CD4-positive, CD25-positive, alpha-beta regulatory T cell (primary cell): ENCODE measurements at regions not wholly inside any gene's neighbourhood (a gene's known extent, or its start where the extent isn't known, plus 50 kb on each side); places are given as distances from the start of the nearest gene placed in this dataset.
A peak's percentile ranks its signal among the peaks of the same experiment; 100 is the strongest.

Experiments used
- ATAC-seq, 2 donors: fragments of 150-1000 bp; cut with Tn5 transposase; one replicate each; pipeline ENCODE4 v1.10.0; 2021; ENCODE audit warnings: low read depth in 2 of 2, moderate number of reproducible peaks in 2 of 2, moderate library complexity in 1 of 2
- DNase-seq, 3 donors: peaks; one replicate each; pipeline versions ENCODE4 v3.0.0 to v3.0.0-alpha.2; 2012 to 2022; ENCODE audit warnings: mixed read lengths in 1 of 3
- H3K27ac ChIP-seq: one replicate; pipeline ENCODE4 v1.7.0; 2013; ENCODE audit warnings: mild to moderate bottlenecking, low read length; ENCODE audit not compliant: insufficient read depth, poor library complexity, severe bottlenecking
- H3K27me3 ChIP-seq: one replicate; pipeline ENCODE4 v1.7.0; 2013; ENCODE audit warnings: low read length; ENCODE audit not compliant: control insufficient read depth, insufficient read depth
- H3K36me3 ChIP-seq: one replicate; pipeline ENCODE4 v1.7.0; 2013; ENCODE audit warnings: mild to moderate bottlenecking, low read length, moderate library complexity; ENCODE audit not compliant: control insufficient read depth, insufficient read depth
- H3K4me1 ChIP-seq: 2 replicates; pipeline ENCODE4 v1.7.0; 2013; ENCODE audit warnings: mild to moderate bottlenecking, low read length; ENCODE audit not compliant: insufficient read depth, control insufficient read depth, poor library complexity, severe bottlenecking
- H3K4me3 ChIP-seq: one replicate; pipeline ENCODE4 v1.7.0; 2013; ENCODE audit warnings: low read depth, mild to moderate bottlenecking, low read length, moderate library complexity
- H3K9me3 ChIP-seq, 2 experiments: 1 replicate in 1 of 2; 2 replicates in 1 of 2; pipeline ENCODE4 v1.7.0; 2013; ENCODE audit warnings: low read length in 2 of 2, mild to moderate bottlenecking in 1 of 2, moderate library complexity in 1 of 2; ENCODE audit not compliant: control insufficient read depth in 2 of 2
- H3K27ac Mint-ChIP-seq, 3 donors: one replicate each; pipeline ENCODE4 v1.8.0; 2020 to 2022; ENCODE audit warnings: mild to moderate bottlenecking in 3 of 3, mixed read lengths in 3 of 3, moderate library complexity in 2 of 3
- H3K27me3 Mint-ChIP-seq: one replicate; pipeline ENCODE4 v1.8.0; 2022; ENCODE audit warnings: mild to moderate bottlenecking, mixed read lengths
- H3K36me3 Mint-ChIP-seq: one replicate; pipeline ENCODE4 v1.8.0; 2020; ENCODE audit warnings: mixed read lengths
- H3K4me1 Mint-ChIP-seq, 4 donors: one replicate each; pipeline ENCODE4 v1.8.0; 2020 to 2022; ENCODE audit warnings: mixed read lengths in 4 of 4, mild to moderate bottlenecking in 1 of 4
- H3K4me3 Mint-ChIP-seq, 4 donors: one replicate each; pipeline ENCODE4 v1.8.0; 2020 to 2022; ENCODE audit warnings: mild to moderate bottlenecking in 4 of 4, mixed read lengths in 4 of 4, moderate library complexity in 3 of 4
- H3K9me3 Mint-ChIP-seq, 7 donors: one replicate each; pipeline ENCODE4 v1.8.0; 2020 to 2022; ENCODE audit warnings: mixed read lengths in 7 of 7, mild to moderate bottlenecking in 3 of 7, moderate library complexity in 2 of 7

DNA sequence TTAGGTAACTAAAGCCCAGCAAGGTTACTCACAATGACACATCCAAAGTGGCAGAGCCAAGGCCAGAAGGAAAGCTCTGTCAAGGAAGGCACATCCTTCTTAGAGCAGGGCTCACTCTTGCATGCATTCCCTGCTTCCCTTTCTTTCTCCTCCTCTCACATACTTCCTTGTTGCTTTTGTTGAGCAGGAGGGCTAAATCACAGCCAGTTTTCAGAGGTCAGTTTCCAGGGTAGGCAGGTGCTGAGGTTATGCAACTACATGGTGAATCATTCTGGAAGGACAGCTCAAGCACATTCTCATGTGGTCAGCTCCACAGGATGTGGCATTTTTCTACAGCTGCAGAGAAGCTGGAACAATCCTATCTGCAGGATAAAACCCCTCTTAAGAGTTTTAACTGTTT lies 275.6 kb downstream of the ZNF621 start:
- H3K9me3 ChIP-seq = no peaks in the 10 kb centered on the region
- H3K36me3 ChIP-seq = no peaks in the 10 kb centered on the region
- DNase-seq (no peak), ATAC-seq (no peak)
- Mint-ChIP-seq H3K9me3 (peaks cover 0 to 14% (median 6%) of the 10 kb centered on the region in 7 donors), H3K27ac (no peak overlapping the region), H3K36me3 (no peaks in the 10 kb centered on the region), H3K4me1 (no peaks in the 10 kb centered on the region), H3K4me3 (no peak overlapping the region), H3K27me3 (peaks cover 15% of the 10 kb centered on the region)
- no peaks in the 10 kb centered on the region for H3K4me1 ChIP-seq
- H3K27ac ChIP-seq = no peak overlapping the region
- no peak overlapping the region for H3K4me3 ChIP-seq
- H3K27me3 ChIP-seq = peaks cover 2% of the 10 kb centered on the region

DNA sequence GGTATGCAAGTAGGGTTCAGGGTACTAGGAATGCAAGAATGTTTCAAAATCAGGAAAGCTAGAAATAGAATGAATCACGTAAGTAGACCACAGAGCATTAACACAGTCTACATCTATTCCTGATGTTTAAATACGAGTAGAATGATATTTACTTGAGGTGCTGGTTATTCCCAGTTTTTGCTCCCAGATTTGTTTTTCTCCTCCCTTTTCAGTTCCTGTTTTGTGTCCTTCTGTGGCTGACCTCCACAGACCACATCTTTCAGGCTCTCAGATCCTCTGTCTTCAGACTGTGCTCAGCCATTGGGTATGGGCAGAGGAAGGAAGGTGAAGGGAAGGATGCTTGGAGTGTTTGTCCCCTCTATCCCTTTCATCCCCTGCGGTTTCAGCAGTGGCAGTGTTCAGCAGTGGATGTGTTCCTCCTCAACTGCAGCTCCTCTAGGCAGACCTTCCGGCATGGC lies 276.6 kb downstream of the ZNF621 start:
- Mint-ChIP-seq H3K27me3 (peaks cover 8% of the 10 kb centered on the region), H3K27ac (peak overlapping the region in 1 of 3 donors; percentile 34), H3K4me3 (no peak overlapping the region), H3K9me3 (peaks cover 0 to 14% (median 6%) of the 10 kb centered on the region in 7 donors), H3K36me3 (no peaks in the 10 kb centered on the region), H3K4me1 (no peaks in the 10 kb centered on the region)
- H3K27ac ChIP-seq = no peak overlapping the region
- ATAC-seq (no peak), DNase-seq (no peak)
- H3K9me3 ChIP-seq = no peaks in the 10 kb centered on the region
- no peaks in the 10 kb centered on the region for H3K27me3 ChIP-seq
- H3K4me1 ChIP-seq = no peaks in the 10 kb centered on the region
- H3K36me3 ChIP-seq = no peaks in the 10 kb centered on the region
- H3K4me3 ChIP-seq = no peak overlapping the region

DNA sequence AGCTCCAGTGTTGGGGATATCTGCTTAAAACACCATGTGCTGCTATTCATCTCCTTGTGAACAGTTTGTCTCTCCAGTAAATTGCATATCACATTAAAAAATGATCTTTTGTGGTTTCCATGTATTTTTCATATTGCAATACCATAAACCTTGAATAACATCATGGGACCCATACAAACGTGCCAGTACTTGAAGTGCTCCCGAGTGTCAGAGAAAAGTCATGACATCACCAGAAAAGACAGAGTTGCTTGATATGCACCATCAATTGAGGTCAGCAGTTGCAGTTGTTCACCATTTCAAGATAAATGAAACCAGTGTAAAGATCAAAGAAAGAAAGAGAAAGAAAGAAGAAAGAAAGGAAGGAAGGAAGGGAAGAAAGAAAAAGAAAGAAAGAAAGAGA lies 278.6 kb downstream of the ZNF621 start:
- H3K9me3 Mint-ChIP-seq = peaks cover 0 to 14% (median 8%) of the 10 kb centered on the region in 7 donors
- no peak overlapping the region for H3K27ac ChIP-seq
- ATAC-seq = no peak
- DNase-seq = no peak
- H3K4me3 ChIP-seq = no peak overlapping the region
- no peaks in the 10 kb centered on the region for H3K4me1 ChIP-seq
- H3K27me3 ChIP-seq = no peaks in the 10 kb centered on the region
- H3K4me1 Mint-ChIP-seq = no peaks in the 10 kb centered on the region
- no peaks in the 10 kb centered on the region for H3K36me3 Mint-ChIP-seq
- peaks cover 5% of the 10 kb centered on the region for H3K27me3 Mint-ChIP-seq
- H3K27ac Mint-ChIP-seq = no peak overlapping the region
- H3K36me3 ChIP-seq = no peaks in the 10 kb centered on the region
- H3K9me3 ChIP-seq = no peaks in the 10 kb centered on the region
- H3K4me3 Mint-ChIP-seq = no peak overlapping the region

DNA sequence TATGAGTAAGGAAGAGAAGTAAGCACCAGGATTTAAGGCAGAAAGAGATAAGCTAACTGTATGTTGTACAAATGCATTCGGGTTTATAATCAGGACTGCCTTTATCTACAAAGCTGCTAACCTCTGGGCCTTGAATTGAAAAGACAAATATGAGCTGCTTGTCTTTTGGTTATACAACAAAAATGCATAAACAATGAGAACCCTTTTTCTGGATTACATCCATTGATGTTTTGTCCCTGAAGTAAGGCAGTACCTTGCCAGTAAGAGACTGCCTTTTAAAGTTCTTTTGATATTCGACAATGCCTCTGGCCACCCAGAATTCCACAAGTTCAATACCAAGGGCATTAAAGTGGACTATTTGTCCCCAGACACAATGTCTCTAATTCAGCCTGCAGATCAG lies 280.7 kb downstream of the ZNF621 start:
- no peak overlapping the region for H3K4me3 ChIP-seq
- no peaks in the 10 kb centered on the region for H3K4me1 Mint-ChIP-seq
- H3K4me3 Mint-ChIP-seq = no peak overlapping the region
- H3K27ac ChIP-seq = no peak overlapping the region
- H3K27me3 ChIP-seq = no peaks in the 10 kb centered on the region
- no peaks in the 10 kb centered on the region for H3K36me3 Mint-ChIP-seq
- H3K9me3 Mint-ChIP-seq = peaks cover 0 to 13% (median 6%) of the 10 kb centered on the region in 7 donors
- H3K4me1 ChIP-seq = no peaks in the 10 kb centered on the region
- H3K9me3 ChIP-seq = no peaks in the 10 kb centered on the region
- ATAC-seq (no peak), DNase-seq (no peak)
- no peak overlapping the region for H3K27ac Mint-ChIP-seq
- H3K36me3 ChIP-seq = no peaks in the 10 kb centered on the region
- H3K27me3 Mint-ChIP-seq = peaks cover 5% of the 10 kb centered on the region

DNA sequence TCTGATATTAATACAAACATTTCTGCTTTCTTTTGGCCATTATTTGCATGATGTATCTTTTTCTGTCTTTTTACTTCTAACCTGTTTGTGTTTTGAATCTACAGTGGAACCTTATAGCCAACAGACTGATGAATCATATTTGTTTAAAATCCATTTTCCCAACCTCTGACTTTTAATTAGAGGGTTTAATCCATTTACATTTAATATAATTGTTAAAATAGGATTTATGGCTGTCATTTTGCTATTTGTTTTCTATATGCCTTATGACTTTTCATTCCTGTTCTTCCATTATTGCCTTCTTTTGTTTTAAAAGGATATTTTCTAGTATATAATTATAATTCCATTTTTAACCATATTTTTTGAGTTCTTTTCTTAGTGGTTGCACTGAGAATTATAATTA lies 286.1 kb downstream of the ZNF621 start:
- H3K27me3 ChIP-seq = peaks cover 2% of the 10 kb centered on the region
- H3K4me3 Mint-ChIP-seq = no peak overlapping the region
- no peaks in the 10 kb centered on the region for H3K36me3 ChIP-seq
- peaks cover 0 to 19% (median 9%) of the 10 kb centered on the region in 7 donors for H3K9me3 Mint-ChIP-seq
- H3K4me1 ChIP-seq = no peaks in the 10 kb centered on the region
- no peak overlapping the region for H3K27ac ChIP-seq
- DNase-seq (no peak), ATAC-seq (no peak)
- H3K36me3 Mint-ChIP-seq = no peaks in the 10 kb centered on the region
- H3K27ac Mint-ChIP-seq = no peak overlapping the region
- H3K27me3 Mint-ChIP-seq = peaks cover 4% of the 10 kb centered on the region
- no peaks in the 10 kb centered on the region for H3K4me1 Mint-ChIP-seq
- H3K9me3 ChIP-seq = peaks cover 4 to 5% of the 10 kb centered on the region in 2 experiments
- no peak overlapping the region for H3K4me3 ChIP-seq

DNA sequence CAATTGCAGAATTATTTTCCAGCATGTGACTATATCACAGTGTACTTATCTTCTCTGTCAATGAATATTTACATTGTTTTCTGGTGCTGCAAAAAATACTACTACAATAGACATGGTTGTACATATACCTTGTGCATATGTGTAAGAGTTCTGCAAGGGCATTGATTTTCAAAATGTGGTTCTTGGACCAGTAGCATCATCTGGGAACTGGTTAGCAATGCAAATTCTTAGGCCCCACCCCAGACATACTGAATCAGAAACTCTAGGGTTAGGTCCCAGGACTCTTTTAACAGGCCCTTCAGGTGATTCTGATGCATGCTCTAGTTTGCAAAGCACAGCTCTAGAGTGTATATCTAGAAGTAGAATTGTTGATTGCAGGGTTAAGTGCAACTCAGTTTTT lies 292.3 kb downstream of the ZNF621 start:
- no peaks in the 10 kb centered on the region for H3K4me1 ChIP-seq
- no peaks in the 10 kb centered on the region for H3K36me3 ChIP-seq
- H3K36me3 Mint-ChIP-seq = no peaks in the 10 kb centered on the region
- no peak overlapping the region for H3K27ac ChIP-seq
- peaks cover 0 to 4% (median 3%) of the 10 kb centered on the region in 7 donors for H3K9me3 Mint-ChIP-seq
- peaks cover 2% of the 10 kb centered on the region for H3K27me3 ChIP-seq
- H3K27me3 Mint-ChIP-seq = peaks cover 5% of the 10 kb centered on the region
- DNase-seq = no peak
- no peaks in the 10 kb centered on the region for H3K4me1 Mint-ChIP-seq
- ATAC-seq = no peak
- no peak overlapping the region for H3K27ac Mint-ChIP-seq
- no peak overlapping the region for H3K4me3 Mint-ChIP-seq
- H3K4me3 ChIP-seq = no peak overlapping the region
- H3K9me3 ChIP-seq = peaks cover 0 to 2% of the 10 kb centered on the region in 2 experiments

DNA sequence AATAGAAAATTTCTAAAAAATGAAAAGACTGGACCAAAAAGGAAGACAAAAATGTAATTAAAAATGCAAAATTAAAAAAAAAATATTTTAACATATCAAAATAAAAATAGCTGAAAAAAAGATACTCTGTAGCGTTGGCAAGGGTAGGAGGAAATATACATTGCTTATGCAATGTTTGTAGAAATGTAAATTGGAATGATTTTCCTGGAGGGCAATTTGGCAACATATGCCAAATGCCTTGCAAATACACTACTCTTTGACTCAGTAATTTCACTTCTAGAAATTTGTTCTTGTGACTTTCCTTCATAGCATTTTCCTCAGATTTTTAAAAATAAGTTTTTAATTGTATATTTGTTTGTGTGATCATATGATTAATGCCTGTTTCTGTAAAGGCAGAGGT lies 296.6 kb downstream of the ZNF621 start:
- Histone ChIP-seq H3K36me3 (no peaks in the 10 kb centered on the region), H3K4me1 (no peaks in the 10 kb centered on the region), H3K27me3 (no peaks in the 10 kb centered on the region), H3K4me3 (no peak overlapping the region), H3K9me3 (no peaks in the 10 kb centered on the region), H3K27ac (no peak overlapping the region)
- no peak for DNase-seq
- peaks cover 10% of the 10 kb centered on the region for H3K27me3 Mint-ChIP-seq
- H3K4me3 Mint-ChIP-seq = no peak overlapping the region
- ATAC-seq = no peak
- H3K27ac Mint-ChIP-seq = no peak overlapping the region
- peaks cover 0 to 3% (median 0%) of the 10 kb centered on the region in 7 donors for H3K9me3 Mint-ChIP-seq
- H3K36me3 Mint-ChIP-seq = no peaks in the 10 kb centered on the region
- no peaks in the 10 kb centered on the region for H3K4me1 Mint-ChIP-seq

DNA sequence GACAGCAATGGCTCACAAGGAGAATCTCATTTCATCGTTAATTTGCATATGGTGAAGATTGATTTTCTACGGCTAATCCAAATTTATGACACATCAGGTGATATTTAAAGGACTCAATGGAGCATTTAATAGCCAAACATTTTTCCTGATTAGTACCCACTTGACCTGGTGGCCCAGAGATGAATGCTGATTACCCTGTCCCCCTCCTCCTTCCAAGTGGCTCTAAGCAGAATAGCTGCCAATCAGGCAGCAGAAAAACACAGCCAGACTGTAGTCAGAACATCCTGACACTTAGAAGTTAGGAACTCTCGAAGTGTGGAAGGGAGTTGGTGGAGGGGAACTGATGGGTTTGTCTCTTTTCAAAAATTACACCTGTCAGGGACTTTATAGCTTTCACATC lies 302.5 kb downstream of the ZNF621 start:
- H3K27ac Mint-ChIP-seq = no peak overlapping the region
- H3K36me3 Mint-ChIP-seq = no peaks in the 10 kb centered on the region
- no peaks in the 10 kb centered on the region for H3K4me1 Mint-ChIP-seq
- H3K4me3 ChIP-seq = no peak overlapping the region
- H3K27me3 ChIP-seq = no peaks in the 10 kb centered on the region
- H3K27ac ChIP-seq = no peak overlapping the region
- no peaks in the 10 kb centered on the region for H3K9me3 ChIP-seq
- no peak for DNase-seq
- H3K9me3 Mint-ChIP-seq = peaks cover 0 to 3% (median 0%) of the 10 kb centered on the region in 7 donors
- H3K4me3 Mint-ChIP-seq = no peak overlapping the region
- no peaks in the 10 kb centered on the region for H3K4me1 ChIP-seq
- peaks cover 10% of the 10 kb centered on the region for H3K27me3 Mint-ChIP-seq
- H3K36me3 ChIP-seq = no peaks in the 10 kb centered on the region
- ATAC-seq = no peak
